ENCODE measurements at regions not wholly inside any gene's neighbourhood (a gene's known extent, or its start where the extent isn't known, plus 50 kb on each side); places are given as distances from the start of the nearest gene placed in this dataset.
"Not testable (repeated sequence)": the region's sequence is repeated elsewhere in the genome, so short reads cannot be mapped to it uniquely, and the experiment has no call there.

- Histone ChIP-seq H3K27ac (no peak overlapping the region), H3K27me3 (no peaks in the 10 kb centered on the region), H3K4me1 (no peaks in the 10 kb centered on the region), H3K4me3 (no peak overlapping the region), H3K9me3 (no peaks in the 10 kb centered on the region), H3K36me3 (no peaks in the 10 kb centered on the region)
- TF ChIP-seq POLR2A (IDR thresholded peaks at IDR 0.05) = no peak
- ATAC-seq = no peak
- 60 to 73% methylated on average over 3 to 5 of the region's 5 CpGs for WGBS, 2 donors (ENCODE audit: low coverage in 1 of 2)
Observed at GRCh38 chr4:169934794-169935429, 91.3 kb downstream of the MFAP3L start.

- no peaks in the 10 kb centered on the region for H3K4me1 ChIP-seq
- H3K4me3 ChIP-seq = no peak overlapping the region
- no peak for TF ChIP-seq POLR2A (IDR thresholded peaks at IDR 0.05)
- ATAC-seq = no peak
- H3K9me3 ChIP-seq = no peaks in the 10 kb centered on the region
- no peaks in the 10 kb centered on the region for H3K36me3 ChIP-seq
- no peak overlapping the region for H3K27ac ChIP-seq
- 66 to 80% methylated on average over 3 of the region's 3 CpGs for WGBS, 2 donors (ENCODE audit: low coverage in 1 of 2)
- no peaks in the 10 kb centered on the region for H3K27me3 ChIP-seq
Observed at GRCh38 chr4:169933531-169933930, 92.7 kb downstream of the MFAP3L start.

- no peak for TF ChIP-seq CTCF (IDR thresholded peaks at IDR 0.05)
- Histone ChIP-seq H3K9me3 (no peaks in the 10 kb centered on the region), H3K36me3 (no peaks in the 10 kb centered on the region), H3K4me1 (no peaks in the 10 kb centered on the region), H3K27me3 (no peaks in the 10 kb centered on the region), H3K4me3 (no peak overlapping the region), H3K27ac (no peak overlapping the region)
- 58 to 60% methylated on average over 3 of the region's 3 CpGs for WGBS, 2 donors (ENCODE audit: low coverage in 1 of 2)
- ATAC-seq = no peak
Observed at GRCh38 chr4:169931964-169932363, 94.2 kb downstream of the MFAP3L start.

- WGBS, 2 donors (ENCODE audit: low coverage in 1 of 2) = 33 to 43% methylated on average over 1 of the region's 1 CpG
- ATAC-seq, H3K27ac ChIP-seq, H3K9me3 ChIP-seq, H3K4me3 ChIP-seq, H3K27me3 ChIP-seq, H3K4me1 ChIP-seq, H3K36me3 ChIP-seq: not testable (repeated sequence)
Observed at GRCh38 chr4:169930755-169931154, 95.4 kb downstream of the MFAP3L start.

GRCh38 chr4:169927280-169927679, 98.9 kb downstream of the MFAP3L start:
- no peaks in the 10 kb centered on the region for H3K9me3 ChIP-seq
- no peak for ATAC-seq
- WGBS, 2 donors (ENCODE audit: low coverage in 1 of 2) = 52 to 60% methylated on average over 4 of the region's 4 CpGs
- no peak for TF ChIP-seq EP300 (IDR thresholded peaks at IDR 0.05)
- no peaks in the 10 kb centered on the region for H3K27me3 ChIP-seq
- no peak overlapping the region for H3K4me3 ChIP-seq
- H3K36me3 ChIP-seq = no peaks in the 10 kb centered on the region
- no peaks in the 10 kb centered on the region for H3K4me1 ChIP-seq
- no peak overlapping the region for H3K27ac ChIP-seq

- no peaks in the 10 kb centered on the region for H3K4me1 ChIP-seq
- 65 to 77% methylated on average over 3 to 4 of the region's 4 CpGs for WGBS, 2 donors (ENCODE audit: low coverage in 1 of 2)
- no peak for TF ChIP-seq EP300 (IDR thresholded peaks at IDR 0.05)
- no peaks in the 10 kb centered on the region for H3K27me3 ChIP-seq
- no peaks in the 10 kb centered on the region for H3K9me3 ChIP-seq
- H3K4me3 ChIP-seq = no peak overlapping the region
- no peak overlapping the region for H3K27ac ChIP-seq
- ATAC-seq = no peak
- no peaks in the 10 kb centered on the region for H3K36me3 ChIP-seq
Observed at GRCh38 chr4:169925678-169926077, 100.5 kb downstream of the MFAP3L start.

GRCh38 chr4:169922632-169923276, 103.4 kb downstream of the MFAP3L start:
- WGBS, 2 donors (ENCODE audit: low coverage in 1 of 2) = 39 to 44% methylated on average over 2 to 3 of the region's 3 CpGs
- H3K4me3 ChIP-seq = no peak overlapping the region
- no peak overlapping the region for H3K27ac ChIP-seq
- ATAC-seq = no peak
- no peaks in the 10 kb centered on the region for H3K36me3 ChIP-seq
- peaks cover 0 to 3% (median 0%) of the 10 kb centered on the region in 3 donors for H3K9me3 ChIP-seq
- TF ChIP-seq CTCF (IDR thresholded peaks at IDR 0.05) = no peak
- no peak for TF ChIP-seq POLR2A (IDR thresholded peaks at IDR 0.05)
- TF ChIP-seq POLR2AphosphoS5 (IDR thresholded peaks at IDR 0.05) = no peak
- no peak for TF ChIP-seq EP300 (IDR thresholded peaks at IDR 0.05)
- H3K27me3 ChIP-seq = no peaks in the 10 kb centered on the region
- H3K4me1 ChIP-seq = no peaks in the 10 kb centered on the region

Measured in gastroesophageal sphincter (tissue), 4 donors.